Astrocyte (in vitro differentiated cells and primary cell): ENCODE measurements at regions not wholly inside any gene's neighbourhood (a gene's known extent, or its start where the extent isn't known, plus 50 kb on each side); places are given as distances from the start of the nearest gene placed in this dataset.

Source experiments
- EZH2 ChIP-seq: IDR thresholded peaks from 2 replicates; pipeline ENCODE4 v1.6.1; 2012; ENCODE audit warnings: mild to moderate bottlenecking, low read length, inconsistent platforms; ENCODE audit not compliant: insufficient read depth
- TF ChIP-seq, protein P1 (sequence below): IDR thresholded peaks from 2 replicates; pipeline ENCODE4 v1.5.1; 2011; ENCODE audit warnings: low read depth, mild to moderate bottlenecking, inconsistent platforms, low read length, moderate library complexity; ENCODE audit not compliant: insufficient read depth

DNA sequence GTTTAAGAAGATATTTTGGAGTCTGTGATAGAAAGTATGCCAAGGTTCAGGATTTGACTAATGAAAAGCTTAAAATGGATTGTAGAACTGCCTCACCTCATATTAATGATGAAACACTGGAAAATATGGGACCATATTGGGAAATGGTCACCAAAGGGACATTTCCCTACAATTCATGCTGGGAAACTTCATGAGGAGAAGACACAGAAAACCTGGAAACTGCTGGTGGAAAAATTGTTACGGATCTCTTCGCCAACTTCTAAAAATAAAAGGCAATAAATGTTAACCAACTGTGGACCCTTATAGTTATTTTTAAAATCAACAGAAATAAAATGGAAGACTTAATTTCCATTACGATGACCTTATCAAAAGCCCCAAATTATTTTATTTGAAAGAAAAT, 97.6 kb upstream of the FRMD4B start:
- TF ChIP-seq, protein P1, sequence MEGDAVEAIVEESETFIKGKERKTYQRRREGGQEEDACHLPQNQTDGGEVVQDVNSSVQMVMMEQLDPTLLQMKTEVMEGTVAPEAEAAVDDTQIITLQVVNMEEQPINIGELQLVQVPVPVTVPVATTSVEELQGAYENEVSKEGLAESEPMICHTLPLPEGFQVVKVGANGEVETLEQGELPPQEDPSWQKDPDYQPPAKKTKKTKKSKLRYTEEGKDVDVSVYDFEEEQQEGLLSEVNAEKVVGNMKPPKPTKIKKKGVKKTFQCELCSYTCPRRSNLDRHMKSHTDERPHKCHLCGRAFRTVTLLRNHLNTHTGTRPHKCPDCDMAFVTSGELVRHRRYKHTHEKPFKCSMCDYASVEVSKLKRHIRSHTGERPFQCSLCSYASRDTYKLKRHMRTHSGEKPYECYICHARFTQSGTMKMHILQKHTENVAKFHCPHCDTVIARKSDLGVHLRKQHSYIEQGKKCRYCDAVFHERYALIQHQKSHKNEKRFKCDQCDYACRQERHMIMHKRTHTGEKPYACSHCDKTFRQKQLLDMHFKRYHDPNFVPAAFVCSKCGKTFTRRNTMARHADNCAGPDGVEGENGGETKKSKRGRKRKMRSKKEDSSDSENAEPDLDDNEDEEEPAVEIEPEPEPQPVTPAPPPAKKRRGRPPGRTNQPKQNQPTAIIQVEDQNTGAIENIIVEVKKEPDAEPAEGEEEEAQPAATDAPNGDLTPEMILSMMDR, result no peak
- no peak for TF ChIP-seq EZH2
